Esophagus muscularis mucosa (tissue), 4 donors: ENCODE measurements at regions not wholly inside any gene's neighbourhood (a gene's known extent, or its start where the extent isn't known, plus 50 kb on each side); places are given as distances from the start of the nearest gene placed in this dataset.

Source experiments
- DNase-seq: peaks from one replicate; pipeline ENCODE4 v3.0.0-alpha.2; 2017; ENCODE audit errors: extremely low spot score
- H3K27ac ChIP-seq, 4 donors: fragments of 200-600 bp; sonication (generic); replicated peaks in 1 of 4; 1 replicate in 3 of 4; 2 replicates in 1 of 4; pipeline ENCODE4 v1.5.1; 2016 to 2019; ENCODE audit warnings: mild to moderate bottlenecking in 1 of 4
- H3K27me3 ChIP-seq, 4 donors: fragments of 200-600 bp; sonication (generic); one replicate each; pipeline versions ENCODE4 v1.5.1 to v1.6.0; 2016 to 2019
- H3K36me3 ChIP-seq, 4 donors: fragments of 200-600 bp; sonication (generic); one replicate each; pipeline ENCODE4 v1.5.1; 2016 to 2019
- H3K4me1 ChIP-seq, 4 donors: fragments of 200-600 bp; sonication (generic); one replicate each; pipeline ENCODE4 v1.5.1; 2016 to 2019
- H3K4me3 ChIP-seq, 4 donors: fragments of 200-600 bp; sonication (generic); 1 replicate in 2 of 4; 2 replicates in 2 of 4; pipeline ENCODE4 v1.5.1; 2016 to 2019; ENCODE audit warnings: mild to moderate bottlenecking in 4 of 4, moderate library complexity in 1 of 4
- H3K9me3 ChIP-seq, 4 donors: fragments of 200-600 bp; sonication (generic); 1 replicate in 3 of 4; 2 replicates in 1 of 4; pipeline ENCODE4 v1.5.1; 2016 to 2019
- EP300 ChIP-seq: sonication (generic); formaldehyde crosslinking; IDR thresholded peaks from one replicate; pipeline ENCODE4 v1.6.1; 2017; ENCODE audit warnings: antibody characterized with exemption
- POLR2A ChIP-seq: fragments of 450-650 bp; IDR thresholded peaks from one replicate; pipeline ENCODE4 v1.6.1; 2017; ENCODE audit warnings: antibody characterized with exemption, moderate library complexity, mild to moderate bottlenecking, low read depth
- POLR2AphosphoS5 ChIP-seq, 2 donors: sonication (generic); formaldehyde crosslinking; IDR thresholded peaks; one replicate each; pipeline ENCODE4 v1.6.1; 2017; ENCODE audit warnings: antibody characterized with exemption in 2 of 2
- WGBS: methylation state at CpG from one replicate; pipeline ENCODE4 v1.1.5; 2018; 5-methylcytosine and 5-hydroxymethylcytosine counted together
- intact Hi-C: fragments of 100-400 bp; cut with DNase I; formaldehyde crosslinking; loops from one replicate; pipeline ENCODE4 v1.15.1; 2023
- TF ChIP-seq, protein P1 (sequence below), 3 experiments: fragments of 200-600 bp in 2 of 3; fragments of 450-650 bp in 1 of 3; sonication (generic) in 2 of 3; IDR thresholded peaks; one replicate each; pipeline ENCODE4 v1.5.1; 2017 to 2019; ENCODE audit warnings: antibody characterized with exemption in 3 of 3, mild to moderate bottlenecking in 2 of 3, moderate library complexity in 1 of 3

DNA sequence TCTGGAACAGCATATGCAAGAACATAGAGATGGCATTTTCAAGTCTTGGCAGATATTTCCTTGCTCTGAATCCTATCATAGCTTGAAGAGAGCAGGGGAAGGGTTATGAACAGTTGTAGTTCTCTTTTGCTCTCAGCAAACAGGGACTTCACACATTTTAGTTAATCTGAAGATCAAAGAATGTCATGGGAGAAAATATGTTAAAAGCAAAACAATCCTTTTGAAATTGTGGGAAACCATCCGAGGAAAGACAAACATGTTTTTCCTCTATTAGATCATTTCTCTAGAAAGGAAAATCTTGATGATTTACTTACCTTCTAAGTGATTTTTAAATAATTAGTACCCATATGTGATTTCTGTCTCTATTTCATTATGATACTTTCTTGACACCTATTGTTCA is 77.8 kb upstream of the DCBLD2 start:
- WGBS = 66% methylated on average over 1 of the region's 1 CpG
- DNase-seq = no peak
- Histone ChIP-seq H3K36me3 (no peaks in the 10 kb centered on the region), H3K4me3 (no peak overlapping the region), H3K9me3 (no peaks in the 10 kb centered on the region), H3K27ac (no peak overlapping the region), H3K4me1 (no peaks in the 10 kb centered on the region), H3K27me3 (no peaks in the 10 kb centered on the region)
- TF ChIP-seq EP300 = no peak
- no peak for TF ChIP-seq POLR2A
- no peak for TF ChIP-seq POLR2AphosphoS5 (IDR thresholded peaks at IDR 0.05)
- TF ChIP-seq, protein P1, sequence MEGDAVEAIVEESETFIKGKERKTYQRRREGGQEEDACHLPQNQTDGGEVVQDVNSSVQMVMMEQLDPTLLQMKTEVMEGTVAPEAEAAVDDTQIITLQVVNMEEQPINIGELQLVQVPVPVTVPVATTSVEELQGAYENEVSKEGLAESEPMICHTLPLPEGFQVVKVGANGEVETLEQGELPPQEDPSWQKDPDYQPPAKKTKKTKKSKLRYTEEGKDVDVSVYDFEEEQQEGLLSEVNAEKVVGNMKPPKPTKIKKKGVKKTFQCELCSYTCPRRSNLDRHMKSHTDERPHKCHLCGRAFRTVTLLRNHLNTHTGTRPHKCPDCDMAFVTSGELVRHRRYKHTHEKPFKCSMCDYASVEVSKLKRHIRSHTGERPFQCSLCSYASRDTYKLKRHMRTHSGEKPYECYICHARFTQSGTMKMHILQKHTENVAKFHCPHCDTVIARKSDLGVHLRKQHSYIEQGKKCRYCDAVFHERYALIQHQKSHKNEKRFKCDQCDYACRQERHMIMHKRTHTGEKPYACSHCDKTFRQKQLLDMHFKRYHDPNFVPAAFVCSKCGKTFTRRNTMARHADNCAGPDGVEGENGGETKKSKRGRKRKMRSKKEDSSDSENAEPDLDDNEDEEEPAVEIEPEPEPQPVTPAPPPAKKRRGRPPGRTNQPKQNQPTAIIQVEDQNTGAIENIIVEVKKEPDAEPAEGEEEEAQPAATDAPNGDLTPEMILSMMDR (IDR thresholded peaks at IDR 0.05) = no peak
- intact Hi-C loops = no loop called here

DNA sequence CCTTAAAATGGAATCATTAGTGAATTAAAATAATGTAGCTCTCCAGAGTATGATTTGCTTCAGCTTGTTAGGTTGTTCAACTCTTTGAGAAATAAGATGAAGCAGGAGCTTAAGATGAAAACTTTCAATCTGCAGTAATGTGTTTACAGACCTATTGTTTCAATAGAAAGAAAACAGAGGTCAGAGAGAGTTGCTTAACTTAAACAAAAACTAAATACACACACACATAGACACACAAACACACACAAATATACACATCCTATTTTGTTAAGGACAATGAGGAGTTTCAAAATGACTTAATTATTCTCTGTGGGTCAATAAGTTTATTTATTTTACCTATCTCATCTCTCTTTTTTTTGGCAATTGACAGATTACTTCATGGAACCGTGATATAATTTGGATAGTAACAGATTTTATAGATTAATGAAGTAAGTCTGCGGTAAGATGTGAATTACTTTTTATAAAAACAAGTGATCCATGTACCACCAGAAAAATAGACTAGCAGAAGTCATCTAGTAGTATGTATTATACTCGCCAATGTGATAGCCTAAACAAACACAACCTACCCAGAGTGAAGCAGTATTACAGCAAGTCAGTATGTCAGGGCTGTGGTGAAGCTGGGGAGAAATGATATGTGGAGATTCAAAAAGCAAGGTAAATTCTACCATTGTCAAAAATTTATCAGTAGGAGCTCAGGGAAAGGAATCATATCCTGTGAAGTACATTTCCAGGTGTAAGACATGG is 76.7 kb upstream of the DCBLD2 start:
- intact Hi-C loops = no loop called here
- H3K36me3 ChIP-seq = no peaks in the 10 kb centered on the region
- no peak overlapping the region for H3K4me3 ChIP-seq
- no peak for TF ChIP-seq POLR2A
- no peak for TF ChIP-seq POLR2AphosphoS5 (IDR thresholded peaks at IDR 0.05)
- no peak for TF ChIP-seq EP300
- DNase-seq = no peak
- no peaks in the 10 kb centered on the region for H3K9me3 ChIP-seq
- H3K4me1 ChIP-seq = no peaks in the 10 kb centered on the region
- H3K27ac ChIP-seq = no peak overlapping the region
- H3K27me3 ChIP-seq = no peaks in the 10 kb centered on the region
- 51% methylated on average over 3 of the region's 3 CpGs for WGBS

DNA sequence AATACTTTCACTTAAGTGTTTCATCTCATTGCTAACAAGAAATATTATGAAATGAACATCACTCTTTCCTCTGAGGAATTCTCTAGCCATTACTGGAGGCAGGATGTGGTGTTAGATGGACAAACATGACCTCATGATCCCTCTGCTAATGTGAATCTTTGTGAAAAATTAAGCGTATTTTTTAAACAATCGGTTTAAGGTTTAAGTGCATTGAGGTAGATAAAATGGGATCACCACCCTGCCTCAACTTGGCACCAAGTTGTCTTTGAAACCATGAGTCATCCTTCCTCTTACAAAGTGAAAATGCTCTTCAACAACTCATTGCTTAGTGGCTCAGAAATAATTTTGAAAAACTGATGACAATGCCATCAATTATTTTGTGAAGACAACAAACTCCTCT is 76.0 kb upstream of the DCBLD2 start:
- H3K9me3 ChIP-seq = no peaks in the 10 kb centered on the region
- H3K27ac ChIP-seq = no peak overlapping the region
- intact Hi-C loops = no loop called here
- no peaks in the 10 kb centered on the region for H3K27me3 ChIP-seq
- H3K4me1 ChIP-seq = no peaks in the 10 kb centered on the region
- WGBS = 65% methylated on average over 2 of the region's 2 CpGs
- no peak for TF ChIP-seq EP300
- no peak for TF ChIP-seq POLR2A
- TF ChIP-seq, protein P1 (IDR thresholded peaks at IDR 0.05) = no peak
- no peak for TF ChIP-seq POLR2AphosphoS5 (IDR thresholded peaks at IDR 0.05)
- H3K36me3 ChIP-seq = no peaks in the 10 kb centered on the region
- H3K4me3 ChIP-seq = no peak overlapping the region
- no peak for DNase-seq

DNA sequence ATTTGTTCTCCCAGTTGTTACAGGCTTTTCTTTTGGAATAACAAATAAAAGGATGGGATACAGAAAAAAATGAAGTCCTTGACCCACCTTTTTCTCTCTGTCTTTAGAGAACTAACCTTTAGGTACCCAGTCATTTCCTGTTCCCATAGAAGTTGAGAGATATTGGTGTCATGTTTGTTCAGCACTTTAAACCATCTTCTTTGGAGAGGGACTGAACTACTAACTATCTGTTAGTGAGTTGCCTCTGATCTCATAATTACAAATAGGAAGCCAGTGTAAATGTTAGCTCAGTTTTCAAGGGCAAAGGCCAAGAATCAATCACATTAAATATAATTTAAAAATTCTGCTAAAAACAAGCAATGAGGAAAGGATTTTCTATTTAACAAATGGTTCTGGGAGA is 72.9 kb upstream of the DCBLD2 start:
- Histone ChIP-seq H3K27ac (no peak overlapping the region), H3K27me3 (no peaks in the 10 kb centered on the region), H3K36me3 (no peaks in the 10 kb centered on the region), H3K4me3 (no peak overlapping the region), H3K9me3 (no peaks in the 10 kb centered on the region), H3K4me1 (no peaks in the 10 kb centered on the region)
- TF ChIP-seq EP300 (no peak), POLR2A (no peak), POLR2AphosphoS5 (IDR thresholded peaks at IDR 0.05) (no peak)
- TF ChIP-seq, protein P1 (IDR thresholded peaks at IDR 0.05) = no peak
- intact Hi-C loops = no loop called here
- no peak for DNase-seq

DNA sequence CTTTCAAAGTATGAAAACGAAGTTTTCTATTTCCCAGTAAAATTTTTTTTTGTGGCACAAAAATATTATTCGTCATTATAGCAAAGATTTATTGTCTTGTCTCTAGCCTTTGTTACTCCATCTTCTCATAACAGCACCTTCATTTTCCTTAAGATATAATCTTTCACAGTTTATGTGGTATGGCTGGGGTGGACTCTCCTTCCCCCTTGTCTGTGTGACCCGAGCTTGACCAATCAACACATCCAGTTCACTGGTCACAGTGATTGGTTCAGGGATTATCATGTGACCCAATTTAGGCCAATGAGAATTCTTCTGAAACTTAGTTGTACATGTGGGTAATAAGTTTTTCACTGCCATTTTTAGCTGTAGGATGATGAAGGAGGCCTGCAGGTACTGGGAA is 71.2 kb upstream of the DCBLD2 start:
- no peaks in the 10 kb centered on the region for H3K36me3 ChIP-seq
- DNase-seq = no peak
- intact Hi-C loops = no loop called here
- H3K27me3 ChIP-seq = no peaks in the 10 kb centered on the region
- no peaks in the 10 kb centered on the region for H3K4me1 ChIP-seq
- no peak overlapping the region for H3K4me3 ChIP-seq
- TF ChIP-seq EP300 (no peak), POLR2A (no peak), POLR2AphosphoS5 (IDR thresholded peaks at IDR 0.05) (no peak)
- TF ChIP-seq, protein P1 (IDR thresholded peaks at IDR 0.05) = no peak
- H3K9me3 ChIP-seq = no peaks in the 10 kb centered on the region
- WGBS = 75% methylated on average over 3 of the region's 3 CpGs
- no peak overlapping the region for H3K27ac ChIP-seq
